HUDEP-2 (cell line): ENCODE measurements at regions not wholly inside any gene's neighbourhood (a gene's known extent, or its start where the extent isn't known, plus 50 kb on each side); places are given as distances from the start of the nearest gene placed in this dataset.

Experiments used
- DNase-seq, 76 experiments: peaks; one replicate each; lab custom pipeline; 2025; ENCODE audit not compliant: unreplicated experiment in 76 of 76; lab: John Stamatoyannopoulos, UW

DNA sequence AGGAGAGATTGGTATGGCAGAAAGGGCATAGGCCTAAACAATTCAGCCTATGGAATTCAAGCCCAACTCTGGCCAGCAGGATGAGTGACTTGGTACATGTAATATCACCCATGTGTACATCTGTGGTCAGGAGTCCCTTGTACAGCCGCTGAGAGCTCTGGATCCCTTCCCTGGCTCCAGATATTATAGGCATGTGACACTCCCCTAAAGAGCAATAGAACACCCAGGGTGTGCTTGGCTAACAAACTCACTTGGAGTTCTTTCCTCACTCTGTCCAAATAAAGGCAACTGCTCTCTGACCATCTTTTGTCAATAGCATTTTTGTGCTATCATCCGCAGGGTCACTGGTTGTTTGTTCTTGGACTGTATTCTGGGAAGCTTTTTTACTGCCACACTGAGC, 197.4 kb upstream of the NCKAP5 start:
- no peak for DNase-seq

DNA sequence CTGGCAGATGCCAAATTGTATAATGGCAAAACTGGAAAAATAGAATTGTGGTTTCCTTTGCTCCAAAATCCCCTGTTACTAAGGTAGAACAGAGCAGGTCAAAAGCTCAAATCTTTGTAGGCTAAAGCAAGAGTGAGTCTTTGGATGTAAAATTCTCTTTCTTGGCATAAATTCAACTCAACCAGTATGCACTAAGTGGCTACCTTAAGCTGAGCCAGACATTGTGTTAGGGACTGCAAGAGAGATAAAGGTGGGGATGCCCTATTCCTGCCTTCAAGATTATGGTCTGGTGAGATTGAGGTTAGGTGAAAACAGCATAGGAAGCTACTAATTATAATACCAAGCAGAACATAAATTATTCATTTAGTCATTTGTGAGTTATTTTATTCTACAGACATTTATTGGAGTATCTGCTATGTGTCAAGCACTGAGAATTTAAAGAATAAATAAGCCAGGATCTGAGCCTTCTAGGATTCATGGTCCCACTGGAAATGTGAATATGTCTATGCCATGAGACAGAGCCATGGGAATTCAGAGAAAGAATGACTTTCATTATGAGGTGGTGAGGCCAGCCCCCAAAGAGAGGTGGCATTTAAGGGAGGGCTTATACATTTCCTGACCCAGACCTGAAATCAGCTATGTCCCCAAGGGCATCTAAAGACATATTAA, 198.0 kb upstream of the NCKAP5 start:
- DNase-seq, result no peak

DNA sequence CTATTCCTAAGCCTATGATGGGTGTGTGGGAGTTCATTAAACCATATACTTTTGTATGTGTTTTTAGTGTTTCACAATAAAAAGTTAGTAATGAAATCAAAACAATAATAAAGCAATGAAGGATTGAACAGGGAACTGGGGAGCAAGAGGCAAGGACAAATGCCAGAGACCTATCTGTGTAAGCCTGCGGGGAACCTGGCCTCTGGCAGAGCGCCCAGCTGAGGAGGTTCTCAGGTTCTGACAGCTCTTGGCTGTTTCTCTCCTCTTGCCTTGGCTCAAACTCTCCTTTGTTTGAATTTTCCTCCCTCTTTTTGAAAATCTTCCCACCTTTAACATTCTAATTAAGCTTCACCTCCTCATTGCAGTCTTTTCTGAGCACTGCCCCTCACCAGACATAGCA, 200.0 kb upstream of the NCKAP5 start:
- DNase-seq, result no peak

DNA sequence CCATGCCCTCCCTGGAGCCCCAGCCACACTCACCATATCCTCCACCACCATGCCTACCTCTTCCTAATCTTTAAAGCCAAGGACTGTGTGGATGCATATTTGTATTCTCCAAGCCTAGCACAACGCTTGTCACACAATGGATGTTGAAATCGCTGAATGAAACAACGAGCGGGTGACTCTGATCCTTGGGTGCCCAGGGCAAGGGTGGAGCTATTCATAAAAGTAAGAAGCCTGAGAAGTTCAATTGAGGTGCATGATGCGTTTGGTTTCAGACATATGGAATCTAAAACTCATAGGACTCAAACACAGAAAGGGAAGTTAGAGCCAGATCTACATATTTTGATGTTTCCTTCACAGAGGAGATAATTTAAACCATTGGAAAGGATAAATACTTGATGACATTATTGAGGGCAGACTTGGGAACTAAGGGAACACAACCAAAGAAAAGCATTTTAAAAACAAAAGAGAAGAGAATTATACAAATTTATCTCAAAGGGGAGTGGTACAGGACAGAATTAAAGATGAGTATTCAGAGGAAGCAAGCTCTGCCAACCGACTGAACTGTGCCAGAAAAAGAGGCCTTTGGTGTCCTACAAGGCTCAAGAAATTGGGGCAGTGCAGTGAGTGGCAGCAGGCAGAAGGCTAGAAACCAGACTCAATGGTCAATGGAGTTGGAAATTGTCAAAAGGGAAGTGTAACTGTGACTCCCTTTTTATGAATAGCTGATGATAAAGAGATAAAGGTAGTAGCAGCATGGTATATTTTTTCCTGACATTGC, 200.6 kb upstream of the NCKAP5 start:
- no peak for DNase-seq

DNA sequence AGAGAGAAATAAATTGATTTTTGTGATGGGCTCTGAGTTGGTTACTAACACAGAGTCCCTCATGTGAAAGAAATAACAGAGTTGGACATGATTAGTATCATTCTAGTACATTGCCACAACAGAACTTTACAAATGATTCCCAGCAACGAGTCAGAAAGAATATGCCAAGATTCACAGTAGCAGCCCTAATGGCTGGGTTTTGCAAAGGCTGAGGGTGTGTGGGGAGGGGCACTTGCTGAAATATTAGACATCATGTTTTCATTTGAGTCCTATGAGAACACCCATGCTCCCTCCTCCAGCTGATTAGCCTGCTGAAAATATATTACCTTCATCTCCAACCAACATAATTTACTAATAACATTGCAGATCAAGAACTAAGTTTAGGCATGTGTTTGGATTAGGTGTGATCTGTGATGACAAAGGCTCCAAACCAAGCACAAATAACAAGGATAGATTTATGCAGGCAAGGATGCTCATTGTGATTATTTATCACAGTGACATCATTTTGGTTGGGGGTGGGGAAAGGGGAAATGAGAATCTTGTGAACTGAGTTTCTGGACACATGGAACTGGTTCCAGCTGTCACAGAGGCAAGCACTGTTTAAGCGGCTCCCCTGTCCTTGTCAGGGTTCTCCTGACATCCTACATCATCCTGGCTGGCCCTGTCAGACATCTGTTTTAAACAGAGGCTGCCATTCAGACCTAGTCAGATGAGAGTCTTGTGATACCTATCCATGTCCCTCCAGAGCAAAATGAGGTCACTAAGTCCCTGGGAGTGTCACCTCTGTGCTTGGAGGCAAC, 205.8 kb upstream of the NCKAP5 start:
- DNase-seq, result no peak

DNA sequence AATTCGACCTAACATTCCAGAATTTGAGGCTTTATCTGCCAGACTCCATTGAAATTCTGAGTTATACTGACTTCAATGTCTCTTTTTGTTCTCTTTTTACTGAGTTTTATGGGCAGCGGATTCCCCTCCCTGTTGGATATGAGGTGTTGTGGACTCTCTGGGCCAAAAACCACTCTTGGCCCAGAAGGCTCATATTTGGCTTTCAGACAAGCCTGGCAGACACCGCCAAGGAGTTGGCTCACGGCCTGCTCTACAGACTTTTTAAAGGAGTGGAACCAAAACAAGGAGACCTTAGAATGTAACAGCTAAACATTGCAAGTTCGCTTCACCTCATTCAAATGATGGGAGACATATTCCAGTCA, 206.4 kb upstream of the NCKAP5 start:
- no peak for DNase-seq

DNA sequence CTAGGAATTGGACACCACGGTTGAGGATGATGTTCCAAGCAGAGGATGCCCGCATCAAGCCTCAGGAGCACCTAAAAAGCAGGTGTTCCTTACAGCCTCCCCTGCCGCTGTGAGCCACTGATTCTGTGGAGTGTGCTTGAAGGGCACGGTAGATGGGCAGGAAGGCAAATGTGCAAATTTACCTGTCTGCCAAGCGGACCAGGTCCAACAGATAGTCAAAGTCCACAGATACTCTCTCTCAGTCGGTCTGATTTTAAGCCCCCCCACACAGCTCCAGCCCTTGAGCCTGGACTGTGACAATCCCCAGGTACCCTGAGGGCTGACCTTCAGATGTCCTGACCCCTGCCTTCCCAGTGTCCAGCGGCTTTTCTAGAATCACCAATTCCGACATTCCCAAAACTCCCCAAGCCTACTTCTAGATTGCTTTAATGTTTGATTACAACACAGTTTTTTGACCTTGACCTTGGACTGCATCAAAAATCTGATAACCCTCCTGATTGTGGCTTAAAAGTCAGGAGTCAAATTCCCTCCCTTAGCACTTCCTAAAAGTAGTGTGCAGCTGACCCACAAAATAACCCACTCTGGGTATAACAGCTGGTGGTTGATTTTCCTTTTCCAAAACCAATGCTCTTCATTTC, 208.8 kb upstream of the NCKAP5 start:
- no peak for DNase-seq

DNA sequence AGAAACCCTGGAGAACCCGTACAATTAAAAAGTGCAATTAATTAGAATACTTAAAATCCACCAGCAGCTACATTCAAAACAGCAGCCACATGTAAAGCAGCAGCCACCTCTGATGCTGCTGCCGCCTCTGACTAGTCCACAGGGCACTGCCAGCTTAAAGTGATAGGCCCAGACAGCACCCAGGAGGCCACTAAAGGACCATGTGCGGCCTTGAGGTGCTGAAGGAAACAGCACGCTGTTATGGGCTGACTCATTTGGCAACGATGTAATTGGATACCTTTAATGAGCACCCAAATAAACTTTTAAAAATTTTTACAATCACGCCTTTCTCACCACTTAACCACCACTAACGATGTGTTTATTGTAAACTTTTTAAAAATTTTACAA, 209.3 kb upstream of the NCKAP5 start:
- no peak for DNase-seq

DNA sequence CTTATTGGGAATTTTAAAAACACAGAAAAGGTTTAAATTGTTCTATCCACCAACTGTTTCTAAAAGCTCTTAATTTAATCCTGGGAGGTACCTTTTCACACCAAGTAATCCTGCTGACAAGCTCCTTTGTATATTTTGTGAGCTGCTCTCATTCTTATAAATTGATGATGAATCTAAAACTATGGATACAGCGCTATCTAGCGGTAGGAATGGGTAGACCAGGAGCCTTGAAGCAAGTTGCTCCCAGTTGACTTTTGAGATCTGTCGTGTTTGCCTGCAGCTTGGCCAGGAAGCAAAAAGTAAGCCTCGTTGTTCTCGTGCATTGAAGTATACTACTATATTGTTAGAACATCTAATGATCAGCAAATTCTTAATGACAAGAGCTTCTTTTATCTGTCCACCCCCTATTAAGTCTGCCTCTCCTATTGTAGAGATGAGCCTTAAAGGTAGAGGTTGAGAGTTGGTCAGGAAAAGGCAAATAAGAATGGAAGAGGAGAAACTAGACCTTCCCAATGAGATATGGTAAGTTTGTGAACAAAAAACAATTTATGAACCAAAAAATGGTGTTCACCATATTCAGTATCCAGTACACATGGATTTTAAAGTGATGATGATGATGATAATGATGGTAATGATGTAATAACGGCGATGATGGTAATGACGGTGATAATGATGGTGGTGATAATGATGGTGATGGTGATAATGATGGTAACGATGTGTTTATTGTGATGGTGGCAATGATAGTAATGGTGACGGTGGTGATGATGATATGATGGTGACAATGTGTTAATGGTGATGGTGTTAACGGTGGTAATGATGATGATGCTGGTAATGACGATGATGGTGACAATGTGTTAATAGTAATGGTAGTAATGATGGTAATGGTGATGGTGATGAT, 212.1 kb upstream of the NCKAP5 start:
- peak in 26 of 76 experiments; percentile 1 to 41 (median 17) for DNase-seq

DNA sequence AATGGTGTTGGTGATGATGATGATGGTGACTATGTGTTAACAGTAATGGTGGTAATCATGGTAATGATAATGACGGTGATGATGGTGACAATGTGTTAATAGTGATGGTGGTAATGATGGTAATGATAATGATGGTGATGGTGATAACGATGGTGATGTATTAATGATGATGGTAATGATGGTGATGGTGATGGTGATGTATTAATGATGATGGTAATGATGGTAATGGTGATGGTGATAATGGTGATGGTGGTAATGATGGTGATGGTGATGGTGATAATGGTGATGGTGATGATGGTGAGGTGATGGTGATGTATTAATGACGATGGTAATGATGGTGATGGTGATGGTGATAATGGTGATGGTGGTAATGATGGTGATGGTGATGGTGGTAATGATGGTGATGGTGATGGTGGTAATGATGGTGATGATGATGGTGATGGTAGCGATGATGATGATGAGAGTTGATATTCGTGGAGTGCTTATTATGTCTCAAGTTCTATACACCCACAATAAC, 212.8 kb upstream of the NCKAP5 start:
- DNase-seq, result no peak

DNA sequence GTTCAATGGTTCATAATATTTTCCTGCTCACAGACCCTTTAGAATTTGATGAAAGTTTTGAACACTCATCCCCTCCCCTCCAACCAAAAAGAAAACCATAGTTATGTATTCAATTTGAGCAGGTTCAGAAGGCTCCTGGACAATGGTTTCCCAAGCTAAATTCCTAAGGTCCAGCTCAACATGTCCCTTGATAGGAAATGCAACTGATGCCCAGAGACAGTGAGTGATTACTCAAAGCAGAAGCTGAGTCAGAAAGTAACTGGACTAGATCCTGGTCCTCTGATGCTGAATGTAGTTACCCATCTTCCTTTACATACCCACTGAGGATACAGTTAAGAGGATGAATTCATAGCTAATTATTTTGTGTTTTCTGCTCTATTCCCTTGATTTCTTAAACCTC, 218.9 kb upstream of the NCKAP5 start:
- DNase-seq, result no peak

DNA sequence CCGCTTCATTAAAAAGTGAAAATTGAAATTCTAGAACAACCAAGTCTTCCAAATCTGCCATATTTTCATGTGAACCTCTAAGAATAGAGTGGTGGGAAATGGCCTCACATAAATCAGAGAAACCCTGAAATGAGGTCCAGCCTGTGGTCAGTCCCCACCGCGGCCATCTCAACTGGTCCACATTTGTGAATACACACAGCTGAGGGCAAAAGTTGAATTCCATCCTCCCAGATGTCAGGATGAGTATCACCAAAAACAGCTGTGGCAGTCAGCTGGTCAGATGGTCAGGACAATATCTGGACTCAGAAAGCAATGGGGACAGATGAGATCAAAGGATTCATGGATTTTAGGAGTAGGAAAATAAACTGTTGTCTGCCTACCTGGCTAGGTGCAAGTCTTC, 219.4 kb upstream of the NCKAP5 start:
- no peak for DNase-seq

DNA sequence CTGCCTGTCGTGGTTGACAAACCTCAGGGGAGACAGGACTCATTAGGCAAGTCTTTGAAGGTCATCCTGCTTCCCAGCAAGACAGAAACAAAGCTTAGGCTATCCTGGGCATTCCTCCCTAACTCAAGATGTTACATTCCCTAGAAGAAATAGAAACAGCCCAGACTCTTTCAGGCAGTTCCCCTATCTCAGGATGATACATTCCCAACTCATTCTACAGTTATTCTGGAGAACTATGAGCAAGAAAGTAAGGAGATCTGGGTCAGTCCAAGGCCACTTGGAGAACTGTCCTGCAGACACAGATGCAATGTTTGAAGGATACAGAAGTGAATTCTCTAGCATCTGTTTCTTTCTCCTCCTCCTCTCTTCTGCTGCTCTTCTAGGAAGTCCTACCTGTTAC, 220.1 kb upstream of the NCKAP5 start:
- DNase-seq, result no peak

DNA sequence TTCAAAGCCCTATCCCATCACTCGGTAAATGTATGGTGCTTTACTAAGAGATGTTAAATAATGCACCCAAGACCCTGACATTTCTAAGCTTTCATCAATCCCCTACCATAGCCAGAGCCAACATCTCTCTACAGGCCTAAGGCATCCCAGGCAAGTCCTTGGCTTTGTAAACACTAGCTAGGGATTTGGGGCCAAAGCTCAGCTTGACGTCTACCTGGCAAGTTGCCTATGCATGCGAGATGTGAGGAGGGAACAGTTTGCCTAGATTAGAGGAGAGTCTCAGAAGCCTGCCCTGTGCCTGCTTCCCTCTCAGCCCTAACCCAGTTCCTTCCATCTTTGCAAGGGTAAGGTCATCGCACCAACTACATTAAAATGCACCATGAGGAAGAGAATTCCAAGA, 221.5 kb upstream of the NCKAP5 start:
- DNase-seq, result no peak

DNA sequence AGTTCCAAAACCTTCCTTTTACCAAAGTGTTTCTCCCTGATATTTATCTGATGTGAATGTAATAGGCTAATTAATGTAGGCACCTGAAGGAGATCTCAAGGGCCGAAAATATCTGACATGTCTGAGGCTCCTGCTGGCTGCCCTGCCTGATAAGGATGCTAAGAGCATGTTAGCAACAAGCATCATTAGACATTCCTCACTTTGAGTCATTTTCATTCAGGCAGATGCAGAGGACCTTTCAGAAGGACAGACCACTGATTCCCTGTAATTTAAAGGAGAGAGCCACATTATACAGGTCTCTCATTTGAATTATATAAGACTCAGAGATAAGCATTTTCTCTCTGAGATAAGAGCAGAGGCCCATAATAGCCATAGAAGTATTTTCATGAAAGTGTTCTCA, 222.4 kb upstream of the NCKAP5 start:
- DNase-seq, result no peak

DNA sequence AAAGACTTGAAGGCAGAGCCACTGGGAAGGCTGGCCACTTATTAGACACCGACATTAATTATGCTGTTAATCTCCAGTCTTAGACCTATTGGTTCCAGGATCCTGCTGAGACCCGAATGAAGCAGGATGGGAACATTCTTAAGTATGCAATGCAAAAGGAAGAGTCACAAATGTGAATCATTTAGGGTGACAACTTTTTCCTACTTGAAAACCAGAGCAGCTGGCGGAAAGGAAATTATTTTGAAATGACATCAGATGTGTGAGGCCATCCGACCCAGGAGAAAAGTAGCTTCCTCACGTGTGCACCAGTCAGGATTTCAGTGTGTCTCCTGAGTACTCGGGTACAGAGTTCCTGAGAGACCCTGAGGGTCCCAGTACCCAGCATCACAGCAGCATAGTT, 222.9 kb upstream of the NCKAP5 start:
- no peak for DNase-seq

DNA sequence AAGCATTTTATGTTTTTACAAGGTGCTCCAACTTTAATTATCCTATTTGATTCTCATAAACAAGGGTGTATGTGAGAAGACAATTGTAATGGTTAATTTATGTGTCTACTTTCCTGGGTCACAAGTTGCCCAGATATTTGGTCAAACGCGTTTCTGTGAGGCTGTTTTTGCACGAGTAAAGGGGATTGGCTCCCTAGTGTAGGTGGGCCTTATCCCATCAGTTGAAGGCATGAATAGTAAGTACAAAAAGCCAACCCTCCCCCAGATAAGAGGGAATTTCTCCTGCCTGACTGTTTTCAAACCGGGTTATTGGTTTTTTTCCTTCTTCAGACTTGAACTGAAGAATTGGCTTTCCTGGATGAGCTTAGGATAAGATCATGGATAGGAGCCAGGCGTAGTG, 224.0 kb upstream of the NCKAP5 start:
- DNase-seq, result no peak

DNA sequence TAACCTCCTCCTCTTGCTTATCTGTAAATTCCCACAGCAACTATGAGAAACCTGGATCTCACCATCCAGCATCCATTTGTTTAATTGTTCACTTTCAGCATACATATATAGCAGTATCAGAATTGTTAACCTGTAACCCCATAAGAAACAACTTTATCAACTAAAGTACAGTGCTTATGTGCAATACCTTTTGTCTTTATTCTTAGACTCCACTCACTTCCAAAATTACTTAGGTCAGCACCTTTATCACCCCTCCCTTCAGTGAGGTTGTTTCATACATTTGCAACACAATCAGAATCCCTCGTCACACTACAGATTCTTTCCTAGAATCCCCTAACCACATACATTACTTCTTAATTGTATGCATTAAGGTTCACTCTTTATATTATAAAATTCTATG, 225.9 kb upstream of the NCKAP5 start:
- DNase-seq, result no peak

DNA sequence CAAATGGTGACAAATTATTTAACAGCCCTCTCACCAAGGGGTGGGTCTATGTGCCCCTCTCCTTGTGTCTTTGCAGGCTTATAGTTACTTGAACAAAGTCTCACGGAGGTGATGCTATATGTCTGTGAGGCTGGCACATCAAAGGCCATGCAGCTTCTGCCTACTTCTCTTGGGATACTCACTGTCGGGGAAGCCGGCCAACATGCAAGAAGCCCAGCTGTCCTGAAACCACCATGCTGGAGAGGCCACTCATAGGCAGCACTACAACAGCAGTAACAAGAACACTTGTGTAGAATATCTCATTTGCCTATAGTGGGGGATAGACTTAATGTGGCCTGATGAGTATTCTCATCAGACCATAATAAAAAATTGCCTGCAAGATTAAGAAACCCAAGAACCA, 233.7 kb upstream of the NCKAP5 start:
- DNase-seq, result no peak

DNA sequence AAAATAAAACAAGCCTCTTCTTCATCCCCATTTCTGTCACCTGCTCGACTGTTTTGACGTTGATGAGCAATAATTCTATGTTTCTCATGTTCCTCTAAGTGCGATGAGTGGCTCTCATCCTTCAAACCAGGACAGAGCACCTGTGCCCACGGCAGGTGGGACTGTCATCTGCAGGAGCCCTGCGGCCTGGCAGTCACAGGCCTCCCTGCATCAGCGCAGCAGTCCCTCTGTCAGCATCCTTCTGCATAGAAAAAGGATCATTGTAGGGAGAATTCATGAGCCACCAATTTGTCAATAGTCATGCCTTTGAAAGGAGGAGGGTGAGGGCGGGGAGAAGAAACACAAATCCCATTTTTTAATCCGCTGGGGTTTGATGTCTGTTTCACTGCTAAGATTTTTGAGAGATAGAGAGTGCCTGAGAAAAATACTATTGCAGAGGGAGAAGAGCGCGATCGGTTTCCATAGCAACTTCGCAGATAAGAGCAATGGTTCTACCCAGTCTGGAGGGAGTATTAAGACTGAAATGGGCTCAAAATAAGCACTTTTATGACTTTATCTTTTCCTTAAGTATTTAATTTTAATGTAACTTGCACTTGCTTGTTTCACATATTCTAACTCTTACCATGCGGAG, 234.3 kb upstream of the NCKAP5 start:
- DNase-seq, result no peak
